ENCODE measurements at regions not wholly inside any gene's neighbourhood (a gene's known extent, or its start where the extent isn't known, plus 50 kb on each side); places are given as distances from the start of the nearest gene placed in this dataset.

DNA sequence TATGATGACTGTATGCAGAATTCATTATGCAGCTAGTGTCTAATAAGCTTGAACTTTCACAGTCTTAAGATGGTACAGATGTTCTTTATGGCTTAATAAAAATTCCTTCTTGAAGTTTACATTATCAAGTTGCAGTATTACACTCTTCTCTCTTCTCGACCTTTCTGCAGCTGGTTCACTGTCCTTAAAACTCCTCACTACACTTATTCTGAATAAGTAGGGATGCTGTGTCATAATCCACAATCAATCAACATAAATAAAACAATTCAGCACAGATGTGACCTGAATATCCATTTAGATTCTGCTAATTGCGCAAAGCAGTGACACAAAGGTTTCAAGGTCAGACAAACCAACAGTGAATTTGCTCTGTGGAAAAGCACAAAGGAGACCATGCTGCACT lies 356.8 kb downstream of the SUCLG1 start:
- DNase-seq: no peak
- TF ChIP-seq, protein P1, sequence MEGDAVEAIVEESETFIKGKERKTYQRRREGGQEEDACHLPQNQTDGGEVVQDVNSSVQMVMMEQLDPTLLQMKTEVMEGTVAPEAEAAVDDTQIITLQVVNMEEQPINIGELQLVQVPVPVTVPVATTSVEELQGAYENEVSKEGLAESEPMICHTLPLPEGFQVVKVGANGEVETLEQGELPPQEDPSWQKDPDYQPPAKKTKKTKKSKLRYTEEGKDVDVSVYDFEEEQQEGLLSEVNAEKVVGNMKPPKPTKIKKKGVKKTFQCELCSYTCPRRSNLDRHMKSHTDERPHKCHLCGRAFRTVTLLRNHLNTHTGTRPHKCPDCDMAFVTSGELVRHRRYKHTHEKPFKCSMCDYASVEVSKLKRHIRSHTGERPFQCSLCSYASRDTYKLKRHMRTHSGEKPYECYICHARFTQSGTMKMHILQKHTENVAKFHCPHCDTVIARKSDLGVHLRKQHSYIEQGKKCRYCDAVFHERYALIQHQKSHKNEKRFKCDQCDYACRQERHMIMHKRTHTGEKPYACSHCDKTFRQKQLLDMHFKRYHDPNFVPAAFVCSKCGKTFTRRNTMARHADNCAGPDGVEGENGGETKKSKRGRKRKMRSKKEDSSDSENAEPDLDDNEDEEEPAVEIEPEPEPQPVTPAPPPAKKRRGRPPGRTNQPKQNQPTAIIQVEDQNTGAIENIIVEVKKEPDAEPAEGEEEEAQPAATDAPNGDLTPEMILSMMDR (IDR thresholded peaks at IDR 0.05; ENCODE audit: low read length): no peak
- TF ChIP-seq EZH2 (optimal IDR thresholded peaks at IDR 0.05; ENCODE audit: low read depth, low read length) (no peak), EZH2phosphoT487 (IDR thresholded peaks at IDR 0.05; ENCODE audit: low read length) (no peak)
- no peaks in the 10 kb centered on the region for H3K9me2 ChIP-seq (replicated peaks; ENCODE audit: insufficient read depth, low read length)

DNA sequence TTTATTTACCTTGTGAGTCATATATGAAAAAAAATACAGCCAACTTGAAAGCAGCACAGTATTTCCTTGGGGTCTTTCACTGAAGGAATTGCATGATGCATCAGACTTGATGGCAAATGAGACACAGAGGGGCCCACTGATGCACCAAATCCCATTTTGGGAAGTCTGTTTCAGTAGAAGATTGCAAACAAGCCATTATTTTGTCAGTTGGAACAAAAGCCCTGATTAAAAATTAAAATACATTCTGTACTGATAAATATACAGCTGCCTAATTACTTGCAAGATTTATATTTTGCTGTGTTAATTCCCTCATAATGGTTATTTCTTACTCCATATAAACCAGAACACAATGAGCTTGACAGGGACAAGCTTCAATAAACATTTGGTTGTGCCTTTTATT lies 370.4 kb downstream of the SUCLG1 start:
- no peaks in the 10 kb centered on the region for H3K9me3 ChIP-seq (replicated peaks; ENCODE audit: insufficient read depth, low read length)
- no peak overlapping the region for H3K27ac ChIP-seq (ENCODE audit: low read length)
- H3K4me1 ChIP-seq (ENCODE audit: low read length): no peaks in the 10 kb centered on the region
- no peaks in the 10 kb centered on the region for H3K9me2 ChIP-seq (replicated peaks; ENCODE audit: insufficient read depth, low read length)
- no peak for TF ChIP-seq EZH2phosphoT487 (IDR thresholded peaks at IDR 0.05; ENCODE audit: low read length)
- TF ChIP-seq, protein P1 (IDR thresholded peaks at IDR 0.05; ENCODE audit: low read length): no peak
- TF ChIP-seq EZH2 (optimal IDR thresholded peaks at IDR 0.05; ENCODE audit: low read depth, low read length): no peak
- DNase-seq: no peak
- no peaks in the 10 kb centered on the region for H3F3A ChIP-seq (ENCODE audit: insufficient read depth, low read length)
- no peaks in the 10 kb centered on the region for H3K27me3 ChIP-seq (replicated peaks; ENCODE audit: insufficient read depth, low read length)
- H3K36me3 ChIP-seq (replicated peaks; ENCODE audit: insufficient read depth, low read length): no peaks in the 10 kb centered on the region
- H3K4me3 ChIP-seq (ENCODE audit: low read length): no peak overlapping the region
- H3K4me2 ChIP-seq (ENCODE audit: low read depth, low read length): no peak overlapping the region
- no peak overlapping the region for H2AFZ ChIP-seq (ENCODE audit: low read length)
- no peaks in the 10 kb centered on the region for H3K79me2 ChIP-seq (ENCODE audit: low read length)
- H3K9ac ChIP-seq (ENCODE audit: low read length): no peak overlapping the region
- H4K20me1 ChIP-seq (ENCODE audit: insufficient read depth, low read length): no peaks in the 10 kb centered on the region

More for the DNA sequence above, 356.8 kb downstream of the SUCLG1 start:
- Histone ChIP-seq H3K27me3 (replicated peaks; ENCODE audit: insufficient read depth, low read length) (no peaks in the 10 kb centered on the region), H3K27ac (ENCODE audit: low read length) (no peak overlapping the region), H3K4me2 (ENCODE audit: low read depth, low read length) (no peak overlapping the region), H3K4me3 (ENCODE audit: low read length) (no peak overlapping the region), H3K9ac (ENCODE audit: low read length) (no peak overlapping the region), H3F3A (ENCODE audit: insufficient read depth, low read length) (no peaks in the 10 kb centered on the region), H3K4me1 (ENCODE audit: low read length) (no peaks in the 10 kb centered on the region), H2AFZ (ENCODE audit: low read length) (no peak overlapping the region), H3K36me3 (replicated peaks; ENCODE audit: insufficient read depth, low read length) (no peaks in the 10 kb centered on the region), H3K9me3 (replicated peaks; ENCODE audit: insufficient read depth, low read length) (no peaks in the 10 kb centered on the region), H4K20me1 (ENCODE audit: insufficient read depth, low read length) (no peaks in the 10 kb centered on the region), H3K79me2 (ENCODE audit: low read length) (no peaks in the 10 kb centered on the region)

DNA sequence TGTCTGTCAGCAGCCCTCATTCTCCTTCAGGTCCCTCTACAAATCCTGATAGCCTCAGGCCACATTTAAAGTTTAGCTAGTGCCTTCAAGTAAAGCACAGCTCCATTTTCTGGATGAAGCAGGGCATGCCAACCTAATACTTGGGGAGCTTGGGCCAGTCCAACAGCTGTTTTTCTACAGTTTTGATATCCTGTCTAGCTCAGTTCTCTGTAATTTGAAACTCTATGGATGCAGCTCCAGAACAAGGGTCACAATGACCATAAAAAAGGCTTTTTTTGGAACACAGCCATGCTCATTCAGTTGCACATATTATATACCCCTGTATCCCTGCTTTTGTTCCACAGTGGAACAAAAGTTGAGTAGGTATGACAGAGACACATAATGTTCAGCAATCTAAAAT lies 373.5 kb downstream of the SUCLG1 start:
- H3K9me3 ChIP-seq (replicated peaks; ENCODE audit: insufficient read depth, low read length): no peaks in the 10 kb centered on the region
- no peak overlapping the region for H3K9ac ChIP-seq (ENCODE audit: low read length)
- no peak overlapping the region for H2AFZ ChIP-seq (ENCODE audit: low read length)
- no peaks in the 10 kb centered on the region for H3K79me2 ChIP-seq (ENCODE audit: low read length)
- no peaks in the 10 kb centered on the region for H3F3A ChIP-seq (ENCODE audit: insufficient read depth, low read length)
- H3K4me2 ChIP-seq (ENCODE audit: low read depth, low read length): no peak overlapping the region
- H3K4me3 ChIP-seq (ENCODE audit: low read length): no peak overlapping the region
- DNase-seq: no peak
- no peaks in the 10 kb centered on the region for H3K4me1 ChIP-seq (ENCODE audit: low read length)
- H3K9me2 ChIP-seq (replicated peaks; ENCODE audit: insufficient read depth, low read length): no peaks in the 10 kb centered on the region
- H4K20me1 ChIP-seq (ENCODE audit: insufficient read depth, low read length): no peaks in the 10 kb centered on the region
- H3K36me3 ChIP-seq (replicated peaks; ENCODE audit: insufficient read depth, low read length): no peaks in the 10 kb centered on the region
- TF ChIP-seq EZH2 (optimal IDR thresholded peaks at IDR 0.05; ENCODE audit: low read depth, low read length) (no peak), EZH2phosphoT487 (IDR thresholded peaks at IDR 0.05; ENCODE audit: low read length) (no peak)
- TF ChIP-seq, protein P1 (IDR thresholded peaks at IDR 0.05; ENCODE audit: low read length): no peak
- no peaks in the 10 kb centered on the region for H3K27me3 ChIP-seq (replicated peaks; ENCODE audit: insufficient read depth, low read length)
- H3K27ac ChIP-seq (ENCODE audit: low read length): no peak overlapping the region
